ENCODE measurements at regions not wholly inside any gene's neighbourhood (a gene's known extent, or its start where the extent isn't known, plus 50 kb on each side); places are given as distances from the start of the nearest gene placed in this dataset.
"Not testable (repeated sequence)": the region's sequence is repeated elsewhere in the genome, so short reads cannot be mapped to it uniquely, and the experiment has no call there.

DNA sequence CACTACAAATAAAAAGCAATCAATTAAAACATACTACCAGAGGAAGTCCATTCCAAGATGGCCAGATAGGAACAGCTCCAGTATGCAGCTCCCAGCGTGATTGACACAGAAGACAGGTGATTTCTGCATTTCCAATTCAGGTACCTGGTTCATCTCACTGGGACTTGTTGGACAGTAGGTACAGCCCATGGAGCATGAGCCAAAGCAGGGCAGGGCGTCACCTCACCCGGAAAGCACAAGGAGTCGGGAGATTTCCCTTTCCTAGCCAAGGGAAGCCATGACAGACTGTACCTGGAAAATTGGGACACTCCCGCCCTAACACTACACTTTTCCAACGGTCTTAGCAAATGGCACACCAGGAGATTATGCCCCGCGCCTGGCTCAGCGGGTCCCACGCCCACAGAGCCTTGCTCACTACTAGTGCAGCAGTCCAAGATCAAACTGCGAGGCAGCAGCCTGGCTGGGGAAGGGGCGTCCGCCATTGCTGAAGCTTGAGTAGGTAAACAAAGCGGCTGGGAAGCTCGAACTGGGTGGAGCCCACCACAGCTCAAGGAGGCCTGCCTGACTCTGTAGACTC lies 106.0 kb downstream of the BUD13 start:
- TF ChIP-seq EHMT2 (IDR thresholded peaks at IDR 0.05; ENCODE audit: low read depth); HEYL (CRISPR knock-in tag; IDR thresholded peaks at IDR 0.05); POLR2A (IDR thresholded peaks at IDR 0.05; ENCODE audit: low read length); FOSB (CRISPR knock-in tag; IDR thresholded peaks at IDR 0.05); RAD21 (conservative IDR thresholded peaks at IDR 0.05 in 1 of 2, IDR thresholded peaks at IDR 0.05 in 1 of 2); CEBPB (IDR thresholded peaks at IDR 0.05); CBX2 (IDR thresholded peaks at IDR 0.05; ENCODE audit: borderline replicate concordance, low read depth): not testable (repeated sequence)
- TF ChIP-seq, protein P1, sequence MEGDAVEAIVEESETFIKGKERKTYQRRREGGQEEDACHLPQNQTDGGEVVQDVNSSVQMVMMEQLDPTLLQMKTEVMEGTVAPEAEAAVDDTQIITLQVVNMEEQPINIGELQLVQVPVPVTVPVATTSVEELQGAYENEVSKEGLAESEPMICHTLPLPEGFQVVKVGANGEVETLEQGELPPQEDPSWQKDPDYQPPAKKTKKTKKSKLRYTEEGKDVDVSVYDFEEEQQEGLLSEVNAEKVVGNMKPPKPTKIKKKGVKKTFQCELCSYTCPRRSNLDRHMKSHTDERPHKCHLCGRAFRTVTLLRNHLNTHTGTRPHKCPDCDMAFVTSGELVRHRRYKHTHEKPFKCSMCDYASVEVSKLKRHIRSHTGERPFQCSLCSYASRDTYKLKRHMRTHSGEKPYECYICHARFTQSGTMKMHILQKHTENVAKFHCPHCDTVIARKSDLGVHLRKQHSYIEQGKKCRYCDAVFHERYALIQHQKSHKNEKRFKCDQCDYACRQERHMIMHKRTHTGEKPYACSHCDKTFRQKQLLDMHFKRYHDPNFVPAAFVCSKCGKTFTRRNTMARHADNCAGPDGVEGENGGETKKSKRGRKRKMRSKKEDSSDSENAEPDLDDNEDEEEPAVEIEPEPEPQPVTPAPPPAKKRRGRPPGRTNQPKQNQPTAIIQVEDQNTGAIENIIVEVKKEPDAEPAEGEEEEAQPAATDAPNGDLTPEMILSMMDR (IDR thresholded peaks at IDR 0.05): not testable (repeated sequence)
- TF ChIP-seq, protein P2, sequence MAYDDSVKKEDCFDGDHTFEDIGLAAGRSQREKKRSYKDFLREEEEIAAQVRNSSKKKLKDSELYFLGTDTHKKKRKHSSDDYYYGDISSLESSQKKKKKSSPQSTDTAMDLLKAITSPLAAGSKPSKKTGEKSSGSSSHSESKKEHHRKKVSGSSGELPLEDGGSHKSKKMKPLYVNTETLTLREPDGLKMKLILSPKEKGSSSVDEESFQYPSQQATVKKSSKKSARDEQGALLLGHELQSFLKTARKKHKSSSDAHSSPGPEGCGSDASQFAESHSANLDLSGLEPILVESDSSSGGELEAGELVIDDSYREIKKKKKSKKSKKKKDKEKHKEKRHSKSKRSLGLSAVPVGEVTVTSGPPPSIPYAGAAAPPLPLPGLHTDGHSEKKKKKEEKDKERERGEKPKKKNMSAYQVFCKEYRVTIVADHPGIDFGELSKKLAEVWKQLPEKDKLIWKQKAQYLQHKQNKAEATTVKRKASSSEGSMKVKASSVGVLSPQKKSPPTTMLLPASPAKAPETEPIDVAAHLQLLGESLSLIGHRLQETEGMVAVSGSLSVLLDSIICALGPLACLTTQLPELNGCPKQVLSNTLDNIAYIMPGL (CRISPR knock-in tag; IDR thresholded peaks at IDR 0.05; ENCODE audit: borderline replicate concordance): not testable (repeated sequence)
- TF ChIP-seq, protein P3, sequence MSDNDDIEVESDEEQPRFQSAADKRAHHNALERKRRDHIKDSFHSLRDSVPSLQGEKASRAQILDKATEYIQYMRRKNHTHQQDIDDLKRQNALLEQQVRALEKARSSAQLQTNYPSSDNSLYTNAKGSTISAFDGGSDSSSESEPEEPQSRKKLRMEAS (IDR thresholded peaks at IDR 0.05): not testable (repeated sequence)
